GM20431 (cell line): ENCODE measurements at regions not wholly inside any gene's neighbourhood (a gene's known extent, or its start where the extent isn't known, plus 50 kb on each side); places are given as distances from the start of the nearest gene placed in this dataset.

Experiments used
- in situ Hi-C: fragments of 300-500 bp; cut with MseI, MboI; formaldehyde crosslinking; loops from one replicate; pipeline ENCODE4 v1.15.0; 2020; ENCODE audit warnings: low sequenced_read_pairs; ENCODE audit not compliant: unreplicated experiment

GRCh38 chr10:107800061-107800460 lies 635.6 kb upstream of the SORCS1 start:
- in situ Hi-C loops, result loop anchor here (25.0 kb wide), 1 partner anchor 388 kb away; no protein-coding TSS in a partner anchor

DNA sequence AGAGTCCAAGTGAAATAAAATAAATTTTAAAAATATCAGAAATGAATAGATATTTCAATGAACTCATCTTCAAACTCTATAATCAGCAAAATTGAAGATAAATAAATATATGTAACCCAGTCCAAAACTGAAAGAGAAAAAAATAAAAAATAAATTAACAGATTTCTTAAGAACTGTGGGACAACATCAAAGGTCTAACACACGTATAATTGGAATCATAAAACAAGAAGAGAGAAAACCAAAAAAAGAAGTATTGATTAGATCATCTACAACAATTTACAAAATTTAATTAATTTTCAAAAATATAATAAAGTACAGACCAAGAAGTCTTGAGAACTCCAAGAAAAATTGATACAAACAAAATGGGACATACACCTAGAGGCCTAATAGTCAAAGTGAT lies 625.8 kb upstream of the SORCS1 start:
- in situ Hi-C loops, result no loop called here

GRCh38 chr10:107771066-107771465 lies 606.6 kb upstream of the SORCS1 start:
- in situ Hi-C loops, result no loop called here

- in situ Hi-C loops, result no loop called here
These were observed 602.7 kb upstream of the SORCS1 start for GRCh38 chr10:107767185-107767584.

- in situ Hi-C loops, result no loop called here
These were observed 590.3 kb upstream of the SORCS1 start for GRCh38 chr10:107754814-107755213.

- in situ Hi-C loops, result no loop called here
These were observed 584.7 kb upstream of the SORCS1 start for GRCh38 chr10:107749235-107749634.

- in situ Hi-C loops, result no loop called here
These were observed 583.3 kb upstream of the SORCS1 start for GRCh38 chr10:107747851-107748250.

- in situ Hi-C loops, result no loop called here
These were observed 577.5 kb upstream of the SORCS1 start for GRCh38 chr10:107741971-107742370.

- in situ Hi-C loops, result no loop called here
These were observed 576.6 kb upstream of the SORCS1 start for GRCh38 chr10:107740962-107741690.

DNA sequence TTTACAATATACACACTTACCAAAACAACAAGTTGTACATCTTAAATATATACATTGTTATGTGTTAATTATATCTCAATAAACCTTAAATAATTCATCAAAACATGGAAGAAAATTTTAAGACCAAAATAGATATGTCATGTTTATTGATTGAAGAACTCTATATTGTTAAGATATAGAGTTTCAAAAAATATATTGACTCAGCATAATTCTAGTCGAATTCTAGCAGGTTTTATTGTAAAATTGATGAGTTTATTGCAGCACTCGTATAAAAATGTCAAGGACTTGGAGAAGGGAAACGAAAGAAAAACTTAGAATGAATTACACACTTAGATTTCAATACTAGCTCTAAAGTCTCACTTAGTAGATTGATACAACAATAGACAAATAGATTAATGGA lies 575.4 kb upstream of the SORCS1 start:
- in situ Hi-C loops, result no loop called here

DNA sequence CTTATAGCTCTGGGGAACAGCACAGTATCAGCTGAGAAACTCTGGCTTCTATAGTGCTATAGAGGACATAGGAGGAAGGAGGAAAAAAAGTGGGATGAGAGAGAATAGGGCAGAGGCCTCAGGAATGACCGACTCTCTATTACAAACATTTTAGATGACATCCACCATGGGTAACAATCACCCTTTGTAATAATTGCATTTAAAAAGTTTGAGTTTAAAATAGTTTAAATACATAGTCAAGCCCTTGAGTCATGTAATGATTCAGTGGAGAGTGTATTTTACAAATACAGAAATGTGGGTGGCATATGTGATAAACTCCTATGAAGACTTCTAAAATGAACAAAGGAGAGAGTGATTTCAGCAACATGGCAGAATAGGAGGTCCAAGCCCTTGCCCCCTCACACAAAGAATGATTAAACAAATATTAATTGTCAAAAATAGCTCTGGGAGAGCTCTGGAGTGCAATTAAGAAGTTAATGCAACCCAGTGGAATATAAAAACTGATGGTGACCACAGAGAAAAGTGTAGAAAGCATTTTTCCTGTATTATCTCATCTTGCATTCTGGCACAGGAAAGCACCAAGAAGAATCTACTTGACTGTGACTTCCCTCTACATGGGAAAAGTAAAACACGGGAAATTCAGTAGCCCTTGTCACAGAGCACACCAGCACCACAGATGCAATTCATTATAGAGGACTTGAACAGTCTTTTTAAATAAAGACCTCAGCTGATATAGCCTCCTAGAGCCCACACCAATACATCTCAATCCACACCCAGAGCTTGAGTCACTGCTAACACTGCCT lies 569.0 kb upstream of the SORCS1 start:
- in situ Hi-C loops, result no loop called here

DNA sequence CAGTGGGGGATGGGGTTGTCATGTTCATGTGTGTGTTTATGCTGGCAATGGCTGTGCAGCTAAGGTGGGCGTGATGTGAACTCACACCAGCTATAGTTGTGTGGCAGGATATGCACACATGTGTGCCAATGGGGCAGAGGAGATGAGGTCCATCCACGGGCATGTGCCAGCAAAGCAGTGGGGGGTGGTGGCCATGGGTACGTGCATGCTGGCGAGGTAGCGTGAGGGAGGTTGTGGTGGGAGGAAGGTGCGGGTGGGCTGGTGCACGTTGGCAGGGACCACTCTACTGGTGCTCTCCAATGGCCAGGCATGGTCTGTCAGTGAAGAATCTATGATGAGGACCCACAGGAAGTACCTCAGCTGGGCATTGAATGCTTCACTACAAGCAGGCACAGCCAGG lies 567.5 kb upstream of the SORCS1 start:
- in situ Hi-C loops, result no loop called here

DNA sequence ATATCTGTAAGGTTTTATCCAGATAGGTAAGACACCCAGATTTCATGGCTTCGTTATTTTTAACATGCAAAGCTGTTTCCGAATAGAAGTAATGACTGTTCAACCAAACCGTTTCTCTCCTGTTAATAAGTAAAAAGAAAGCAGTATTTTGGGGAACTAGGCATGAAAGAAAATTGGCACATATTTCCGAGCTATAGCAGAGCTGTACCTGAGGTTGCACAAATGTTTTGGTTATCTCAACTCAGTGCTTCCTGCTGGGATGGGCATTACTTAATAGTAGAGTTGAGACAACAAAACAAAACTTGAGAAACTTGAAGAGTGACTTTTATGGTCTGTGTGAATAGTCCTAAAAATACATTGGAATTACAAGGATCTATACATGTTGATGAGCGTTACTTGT lies 564.3 kb upstream of the SORCS1 start:
- in situ Hi-C loops, result no loop called here

DNA sequence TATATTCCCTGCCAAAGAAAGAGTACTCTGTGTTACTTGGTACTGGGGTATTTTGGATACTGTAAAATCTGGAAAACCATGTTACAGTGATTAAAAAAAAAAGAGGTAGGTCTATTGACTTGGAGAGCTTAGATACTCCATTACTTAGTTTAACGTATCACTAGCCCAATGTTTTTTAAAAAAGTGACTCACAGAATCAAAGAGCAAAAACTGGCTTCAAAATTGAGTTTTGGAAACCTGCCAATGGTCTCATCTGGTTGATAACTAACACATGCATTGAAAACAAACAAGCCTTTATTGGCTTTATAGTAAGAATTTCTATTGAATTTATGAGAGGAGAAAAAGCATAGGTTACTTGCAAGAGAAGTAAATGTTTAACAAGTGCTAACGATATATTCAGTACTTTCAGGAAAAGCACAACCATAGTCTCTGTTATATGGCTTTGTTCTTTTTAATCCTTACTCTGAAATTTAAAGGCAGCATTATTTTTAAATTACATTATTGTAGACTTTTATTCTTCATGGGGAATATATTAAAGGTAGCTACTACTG lies 563.3 kb upstream of the SORCS1 start:
- in situ Hi-C loops, result no loop called here

DNA sequence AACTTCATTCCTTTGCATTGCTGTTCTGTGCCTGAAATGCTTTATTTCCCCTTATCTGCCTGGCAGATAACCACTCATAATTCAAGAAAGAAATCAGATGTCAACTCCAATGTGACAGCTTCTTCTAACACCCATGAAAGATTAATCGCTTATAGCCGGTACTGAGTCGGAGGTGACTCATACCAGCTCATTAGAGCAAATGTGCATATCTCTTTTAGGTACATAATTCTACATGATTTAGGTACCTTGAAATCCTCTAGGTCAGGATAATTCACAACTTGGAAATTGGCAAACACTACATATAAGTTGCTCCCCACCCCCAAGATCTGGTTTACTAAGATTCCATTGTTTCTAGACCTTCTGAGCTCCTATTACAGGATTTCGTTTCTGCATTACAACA lies 554.4 kb upstream of the SORCS1 start:
- in situ Hi-C loops, result no loop called here

GRCh38 chr10:107717046-107717445 lies 552.5 kb upstream of the SORCS1 start:
- in situ Hi-C loops, result no loop called here

DNA sequence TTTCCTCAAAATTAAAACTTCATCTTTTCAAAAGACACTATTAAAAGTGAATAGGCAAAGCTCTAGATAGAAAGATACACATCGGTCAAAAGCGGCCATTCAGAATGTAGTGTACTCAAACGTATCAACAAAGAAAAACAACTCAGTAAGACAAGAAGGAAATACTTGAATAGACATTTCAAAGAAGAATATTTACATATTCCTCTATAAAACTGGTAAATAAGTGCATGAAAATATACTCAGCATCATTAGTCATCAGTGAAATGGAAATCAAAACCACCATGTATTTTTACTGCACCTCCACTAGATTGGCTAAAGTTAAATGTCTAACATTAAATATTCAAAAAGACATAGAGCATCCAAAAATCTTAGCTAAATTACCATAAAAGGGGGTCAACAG lies 551.1 kb upstream of the SORCS1 start:
- in situ Hi-C loops, result no loop called here

GRCh38 chr10:107708981-107709380 lies 544.5 kb upstream of the SORCS1 start:
- in situ Hi-C loops, result no loop called here

GRCh38 chr10:107706096-107706725 lies 541.7 kb upstream of the SORCS1 start:
- in situ Hi-C loops, result no loop called here

- in situ Hi-C loops, result no loop called here
These were observed 537.4 kb upstream of the SORCS1 start for GRCh38 chr10:107701943-107702342.

- in situ Hi-C loops, result no loop called here
These were observed 527.6 kb upstream of the SORCS1 start for GRCh38 chr10:107692072-107692471.
